BE2C (cell line): ENCODE measurements at regions not wholly inside any gene's neighbourhood (a gene's known extent, or its start where the extent isn't known, plus 50 kb on each side); places are given as distances from the start of the nearest gene placed in this dataset.

Experiments
- DNase-seq: peaks from one replicate; pipeline ENCODE4 v3.0.0-alpha.2; 2020
- H3K27me3 ChIP-seq: fragments of 250-450 bp; sonication (Bioruptor Pico); 2 replicates; pipeline ENCODE4 v1.5.1; 2020; ENCODE audit warnings: mild to moderate bottlenecking
- H3K36me3 ChIP-seq: fragments of 250-450 bp; sonication (Bioruptor Pico); 2 replicates; pipeline ENCODE4 v1.5.1; 2020; ENCODE audit warnings: mild to moderate bottlenecking
- H3K4me1 ChIP-seq: fragments of 250-450 bp; sonication (Bioruptor Pico); 2 replicates; pipeline ENCODE4 v1.5.1; 2020
- H3K4me3 ChIP-seq: 2 replicates; pipeline ENCODE4 v1.5.1; 2011; ENCODE audit warnings: low read depth, low read length
- H3K9me3 ChIP-seq: fragments of 250-450 bp; sonication (Bioruptor Pico); 2 replicates; pipeline ENCODE4 v1.5.1; 2020
- CTCF ChIP-seq: IDR thresholded peaks from 2 replicates; pipeline ENCODE4 v1.5.1; 2012; ENCODE audit warnings: mild to moderate bottlenecking, low read depth, low read length

GRCh38 chr6:87858440-87858839 is 156.4 kb upstream of the AKIRIN2 start:
- DNase-seq, result no peak
- Histone ChIP-seq H3K4me3 (no peak overlapping the region), H3K9me3 (no peaks in the 10 kb centered on the region), H3K27me3 (peaks cover 11% of the 10 kb centered on the region), H3K4me1 (no peaks in the 10 kb centered on the region), H3K36me3 (no peaks in the 10 kb centered on the region)
- no peak for TF ChIP-seq CTCF

GRCh38 chr6:87851674-87852299 is 149.8 kb upstream of the AKIRIN2 start:
- Histone ChIP-seq H3K4me3 (no peak overlapping the region), H3K36me3 (no peaks in the 10 kb centered on the region), H3K9me3 (no peaks in the 10 kb centered on the region; the same call in 1 of the 2 replicates), H3K27me3 (peaks cover 2% of the 10 kb centered on the region), H3K4me1 (no peaks in the 10 kb centered on the region)
- no peak for TF ChIP-seq CTCF
- no peak for DNase-seq

GRCh38 chr6:87848616-87849015 is 146.6 kb upstream of the AKIRIN2 start:
- Histone ChIP-seq H3K27me3 (no peaks in the 10 kb centered on the region; the same call in 1 of the 2 replicates), H3K9me3 (no peaks in the 10 kb centered on the region; the same call in 1 of the 2 replicates), H3K36me3 (no peaks in the 10 kb centered on the region), H3K4me1 (no peaks in the 10 kb centered on the region), H3K4me3 (no peak overlapping the region)
- TF ChIP-seq CTCF, result no peak
- DNase-seq, result peak; percentile 27

- no peak for DNase-seq
- no peak overlapping the region for H3K4me3 ChIP-seq
- no peaks in the 10 kb centered on the region for H3K4me1 ChIP-seq
- no peaks in the 10 kb centered on the region; the same call in 1 of the 2 replicates for H3K27me3 ChIP-seq
- no peak for TF ChIP-seq CTCF
- H3K36me3 ChIP-seq, result no peaks in the 10 kb centered on the region
- no peaks in the 10 kb centered on the region; the same call in 1 of the 2 replicates for H3K9me3 ChIP-seq
These were observed 145.8 kb upstream of the AKIRIN2 start for GRCh38 chr6:87847830-87848210.

- H3K27me3 ChIP-seq, result no peaks in the 10 kb centered on the region; the same call in 1 of the 2 replicates
- H3K36me3 ChIP-seq, result no peaks in the 10 kb centered on the region
- H3K4me3 ChIP-seq, result no peak overlapping the region
- TF ChIP-seq CTCF, result no peak
- no peaks in the 10 kb centered on the region; the same call in 1 of the 2 replicates for H3K9me3 ChIP-seq
- DNase-seq, result no peak
- no peaks in the 10 kb centered on the region for H3K4me1 ChIP-seq
These were observed 145.2 kb upstream of the AKIRIN2 start for GRCh38 chr6:87847135-87847829.

- no peaks in the 10 kb centered on the region for H3K36me3 ChIP-seq
- no peak for TF ChIP-seq CTCF
- H3K4me3 ChIP-seq, result no peak overlapping the region
- no peak for DNase-seq
- no peaks in the 10 kb centered on the region for H3K4me1 ChIP-seq
- no peaks in the 10 kb centered on the region; the same call in 1 of the 2 replicates for H3K27me3 ChIP-seq
- no peaks in the 10 kb centered on the region; the same call in 1 of the 2 replicates for H3K9me3 ChIP-seq
These were observed 144.4 kb upstream of the AKIRIN2 start for GRCh38 chr6:87846434-87846833.
